Common myeloid progenitor, CD34-positive (primary cell): ENCODE measurements at regions not wholly inside any gene's neighbourhood (a gene's known extent, or its start where the extent isn't known, plus 50 kb on each side); places are given as distances from the start of the nearest gene placed in this dataset.

ENCODE experiments used
- CTCF ChIA-PET: fragments of 350-600 bp; sonication (Branson Sonifier 250); formaldehyde crosslinking; loops from one replicate; lab custom pipeline; 2021; ENCODE audit warnings: antibody characterized with exemption; lab: Charles Lee
- POLR2A ChIA-PET: fragments of 350-600 bp; sonication (Branson Sonifier 250); formaldehyde crosslinking; loops from one replicate; lab custom pipeline; 2021; ENCODE audit warnings: antibody characterized with exemption; lab: Charles Lee
- DNase-seq, 3 donors: peaks; one replicate each; pipeline versions ENCODE4 v3.0.0 to v3.0.0-alpha.2; 2013
- H3K27ac ChIP-seq, 2 experiments: 1 replicate in 1 of 2; 2 replicates in 1 of 2; pipeline ENCODE4 v1.7.0; 2013; ENCODE audit warnings: inconsistent platforms in 2 of 2, low read length in 2 of 2, mild to moderate bottlenecking in 2 of 2, low read depth in 1 of 2, moderate library complexity in 1 of 2; ENCODE audit not compliant: severe bottlenecking in 2 of 2, insufficient read depth in 1 of 2, poor library complexity in 1 of 2
- H3K27me3 ChIP-seq, 5 experiments: replicated peaks in 2 of 5; 1 replicate in 3 of 5; 2 replicates in 2 of 5; pipeline versions ENCODE4 v1.6.1 to v1.7.0; 2013; ENCODE audit warnings: low read length in 4 of 5, mild to moderate bottlenecking in 2 of 5, moderate library complexity in 2 of 5, inconsistent platforms in 1 of 5; ENCODE audit not compliant: insufficient read depth in 5 of 5, control insufficient read depth in 4 of 5
- H3K36me3 ChIP-seq, 4 experiments: 1 replicate in 2 of 4; 2 replicates in 2 of 4; pipeline versions ENCODE4 v1.6.1 to v1.7.0; 2013; ENCODE audit warnings: low read length in 3 of 4, control low read depth in 1 of 4, mild to moderate bottlenecking in 1 of 4; ENCODE audit not compliant: control insufficient read depth in 4 of 4, insufficient read depth in 4 of 4
- H3K4me1 ChIP-seq, 4 experiments: 1 replicate in 3 of 4; 2 replicates in 1 of 4; pipeline versions ENCODE4 v1.6.1 to v1.7.1; 2013; ENCODE audit warnings: low read length in 3 of 4, mild to moderate bottlenecking in 3 of 4, control low read depth in 1 of 4, inconsistent platforms in 1 of 4, moderate library complexity in 1 of 4; ENCODE audit not compliant: control insufficient read depth in 4 of 4, insufficient read depth in 4 of 4; ENCODE audit errors: control extremely low read depth in 1 of 4
- H3K4me3 ChIP-seq, 7 experiments: 1 replicate in 4 of 7; 2 replicates in 3 of 7; pipeline versions ENCODE4 v1.5.1 to v1.7.0; 2013; ENCODE audit warnings: mild to moderate bottlenecking in 7 of 7, low read length in 6 of 7, moderate library complexity in 6 of 7, inconsistent platforms in 2 of 7, low read depth in 2 of 7, control low read depth in 1 of 7; ENCODE audit not compliant: insufficient read depth in 4 of 7, control insufficient read depth in 1 of 7; ENCODE audit errors: extremely low read depth in 1 of 7
- H3K9me3 ChIP-seq, 5 experiments: 1 replicate in 4 of 5; 2 replicates in 1 of 5; pipeline versions ENCODE4 v1.6.1 to v1.7.1; 2013; ENCODE audit warnings: low read length in 4 of 5, mild to moderate bottlenecking in 2 of 5, inconsistent platforms in 1 of 5, low read depth in 1 of 5, moderate library complexity in 1 of 5; ENCODE audit not compliant: control insufficient read depth in 4 of 5, insufficient read depth in 2 of 5; ENCODE audit errors: control extremely low read depth in 1 of 5
- WGBS: methylation state at CpG from one replicate; pipeline ENCODE4 v1.1.5; 2013; ENCODE audit not compliant: insufficient coverage; 5-methylcytosine and 5-hydroxymethylcytosine counted together

DNA sequence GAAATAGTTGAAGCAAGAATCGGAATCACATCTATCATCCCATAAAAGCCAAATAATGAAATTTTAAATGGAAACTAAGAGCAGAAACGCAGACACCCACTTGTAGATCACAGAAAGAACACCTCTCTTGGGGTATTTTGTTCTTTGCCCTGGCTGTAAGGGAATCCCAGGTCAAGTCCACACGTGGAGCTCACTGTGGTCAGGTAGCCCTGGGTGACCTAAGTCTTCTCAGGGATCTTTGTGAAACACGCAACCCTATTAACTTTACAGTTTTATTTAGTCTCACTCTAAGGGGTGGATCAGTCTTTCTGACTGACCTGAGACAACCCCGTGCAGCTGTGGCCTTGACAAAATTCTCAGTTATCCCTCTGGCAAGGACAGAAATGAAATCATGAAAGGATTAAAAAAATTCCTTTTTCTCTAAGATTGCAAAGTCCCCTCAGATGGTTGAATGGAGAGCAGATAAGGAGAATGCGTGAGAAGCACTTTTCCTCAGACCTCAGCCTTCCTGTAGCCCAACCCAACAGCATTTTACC lies 111.6 kb downstream of the NREP start:
- WGBS, result 89% methylated on average over 3 of the region's 6 CpGs
- H3K4me3 ChIP-seq, result no peak overlapping the region

DNA sequence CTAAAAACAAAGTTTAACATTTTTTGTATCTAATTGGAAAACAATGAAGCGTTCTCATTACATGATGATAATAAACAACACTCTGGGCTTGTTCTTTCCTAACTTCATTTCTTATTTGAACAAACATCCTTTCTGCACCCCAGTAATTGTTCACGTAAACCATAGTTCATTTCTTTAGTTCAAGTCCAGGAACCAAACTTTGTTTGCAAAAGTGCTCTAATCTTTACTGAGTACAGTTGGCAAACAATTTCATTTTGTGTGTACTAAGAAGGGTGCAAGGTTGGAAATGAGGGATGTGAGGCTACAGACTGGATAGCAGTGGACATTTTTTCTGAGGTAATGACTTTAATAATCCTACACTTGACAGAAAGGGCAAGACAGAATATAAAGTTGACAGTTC lies 113.5 kb downstream of the NREP start:
- Histone ChIP-seq H3K4me3 (no peak overlapping the region), H3K9me3 (peaks cover 0 to 13% (median 10%) of the 10 kb centered on the region in 5 experiments), H3K27me3 (no peaks in the 10 kb centered on the region), H3K27ac (no peak overlapping the region), H3K4me1 (no peaks in the 10 kb centered on the region), H3K36me3 (no peaks in the 10 kb centered on the region)
- no peak for DNase-seq
- CTCF ChIA-PET, result no interaction called here
- 100% methylated on average over 1 of the region's 2 CpGs for WGBS
- POLR2A ChIA-PET, result no interaction called here

More for the DNA sequence above, 111.6 kb downstream of the NREP start:
- no peaks in the 10 kb centered on the region for H3K4me1 ChIP-seq
- H3K36me3 ChIP-seq, result no peaks in the 10 kb centered on the region
- no peak for DNase-seq
- POLR2A ChIA-PET, result no interaction called here
- no peaks in the 10 kb centered on the region for H3K27me3 ChIP-seq
- H3K9me3 ChIP-seq, result peaks cover 0 to 2% (median 0%) of the 10 kb centered on the region in 5 experiments
- CTCF ChIA-PET, result no interaction called here
- H3K27ac ChIP-seq, result no peak overlapping the region

DNA sequence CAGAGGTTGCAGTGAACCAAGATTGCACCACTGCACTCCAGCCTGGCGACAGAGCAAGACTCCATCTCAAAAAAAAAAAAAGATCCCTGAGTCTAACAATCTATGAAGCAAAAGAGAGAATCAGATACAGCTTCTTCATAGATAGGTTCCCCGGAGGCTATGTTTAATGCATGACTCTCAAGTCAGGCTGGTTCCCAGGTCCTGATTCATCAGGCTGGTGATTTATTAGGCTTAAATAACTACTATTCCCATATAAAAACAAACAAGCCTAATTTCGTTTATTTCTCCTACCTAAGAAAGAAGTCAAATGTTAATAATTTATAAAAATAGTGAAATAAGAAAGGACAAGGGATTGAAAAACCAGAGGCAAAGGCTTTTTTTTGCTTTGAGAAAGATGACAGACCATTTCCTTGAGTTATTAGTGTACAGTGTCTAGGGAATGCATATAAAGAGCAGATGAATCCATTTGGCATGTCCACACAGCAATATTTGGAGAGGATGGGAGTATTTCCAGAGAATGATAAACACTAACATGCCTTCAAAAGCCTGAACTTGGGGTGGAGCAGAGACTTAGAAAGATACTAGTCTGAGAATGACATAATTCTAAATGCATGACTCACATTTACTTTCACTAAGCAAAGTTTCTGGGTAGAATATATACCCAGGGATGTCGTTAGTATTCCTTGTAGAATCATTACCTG lies 115.3 kb downstream of the NREP start:
- no CpG with 5 or more reads among the region's 4 CpGs for WGBS
- Histone ChIP-seq H3K4me1 (no peaks in the 10 kb centered on the region), H3K36me3 (no peaks in the 10 kb centered on the region), H3K4me3 (no peak overlapping the region), H3K9me3 (peaks cover 0 to 18% (median 13%) of the 10 kb centered on the region in 5 experiments), H3K27me3 (no peaks in the 10 kb centered on the region), H3K27ac (no peak overlapping the region)
- no peak for DNase-seq
- CTCF ChIA-PET, result no interaction called here
- POLR2A ChIA-PET, result no interaction called here

DNA sequence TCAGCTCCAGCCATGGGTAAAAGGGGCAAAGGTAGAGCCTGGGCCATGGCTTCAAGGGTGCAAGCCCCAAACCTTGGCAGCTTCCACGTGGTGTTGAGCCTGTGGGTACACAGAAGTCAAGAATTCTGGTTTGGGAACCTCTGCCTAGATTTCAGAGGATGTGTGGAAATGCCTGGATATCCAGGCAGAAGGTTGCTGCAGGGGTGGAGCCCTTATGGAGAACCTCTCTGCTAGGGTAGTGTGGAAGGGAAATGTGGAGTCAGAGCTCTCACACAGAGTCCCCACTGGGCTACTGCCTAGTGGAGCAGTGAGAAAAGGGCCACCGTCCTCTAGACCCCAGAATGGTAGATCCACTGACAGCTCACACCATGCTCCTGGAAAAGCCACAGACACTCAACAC lies 117.1 kb downstream of the NREP start:
- ChIA-PET POLR2A (no interaction called here), CTCF (no interaction called here)
- Histone ChIP-seq H3K9me3 (peaks cover 2 to 18% (median 13%) of the 10 kb centered on the region in 5 experiments), H3K4me3 (no peak overlapping the region), H3K36me3 (no peaks in the 10 kb centered on the region), H3K4me1 (no peaks in the 10 kb centered on the region), H3K27ac (no peak overlapping the region), H3K27me3 (no peaks in the 10 kb centered on the region)
- no peak for DNase-seq
- 71% methylated on average over 1 of the region's 2 CpGs for WGBS

DNA sequence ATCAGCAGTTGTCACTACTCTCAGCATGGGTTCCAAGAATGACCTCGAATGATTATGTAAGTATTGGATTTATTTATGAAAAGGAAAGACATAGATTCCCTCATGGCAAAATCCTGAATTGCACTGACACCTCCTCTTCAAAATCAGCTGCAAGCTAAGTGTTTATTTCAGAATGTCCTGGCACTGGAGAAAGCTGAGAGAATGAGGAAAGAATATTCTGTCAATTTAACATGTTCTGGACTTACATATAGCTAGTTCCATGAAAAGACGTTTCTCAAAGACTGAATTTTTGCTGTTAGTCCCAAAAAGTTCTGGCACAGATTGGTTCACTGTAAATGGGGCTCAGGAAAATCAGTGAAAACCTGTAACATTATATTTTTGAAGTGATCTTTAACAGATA lies 120.3 kb downstream of the NREP start:
- Histone ChIP-seq H3K27ac (no peak overlapping the region), H3K27me3 (no peaks in the 10 kb centered on the region), H3K9me3 (peaks cover 2 to 18% (median 13%) of the 10 kb centered on the region in 5 experiments), H3K4me3 (no peak overlapping the region), H3K36me3 (no peaks in the 10 kb centered on the region), H3K4me1 (no peaks in the 10 kb centered on the region)
- 71% methylated on average over 1 of the region's 2 CpGs for whole genome bisulfite sequencing
- ChIA-PET CTCF (no interaction called here), POLR2A (no interaction called here)
- DNase-seq, result no peak

DNA sequence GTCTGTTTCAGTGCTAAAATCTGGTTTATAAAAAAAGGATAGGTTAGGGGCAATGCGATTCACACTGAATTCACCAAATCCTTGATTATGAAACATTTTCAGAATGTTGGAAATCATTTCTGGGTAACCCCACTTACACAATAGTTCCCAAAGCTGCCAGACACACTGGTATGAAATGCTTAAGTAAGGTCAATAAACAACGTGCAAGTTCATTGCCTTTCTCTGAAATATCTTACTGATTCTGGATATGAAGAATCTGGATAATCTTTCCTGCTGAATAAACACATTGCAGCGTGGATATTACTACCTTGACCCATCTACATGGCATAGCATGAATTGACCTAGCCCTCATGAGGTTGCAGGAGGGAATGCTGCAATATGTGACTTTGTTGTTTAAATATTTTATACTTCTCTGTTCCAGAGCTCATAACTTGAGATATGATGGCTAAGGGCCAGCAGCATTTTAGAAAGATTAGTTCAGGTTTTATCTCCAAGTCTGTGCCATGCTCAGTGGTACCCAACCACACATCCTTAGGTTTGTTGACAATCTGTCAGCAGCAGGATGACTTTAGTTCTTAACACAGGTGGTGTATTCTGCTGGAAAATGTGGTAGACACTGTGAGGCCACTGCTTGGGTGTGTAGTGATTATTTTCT lies 121.0 kb downstream of the NREP start:
- H3K4me3 ChIP-seq, result no peak overlapping the region
- POLR2A ChIA-PET, result no interaction called here
- H3K9me3 ChIP-seq, result peaks cover 2 to 18% (median 13%) of the 10 kb centered on the region in 5 experiments
- H3K27ac ChIP-seq, result no peak overlapping the region
- H3K36me3 ChIP-seq, result no peaks in the 10 kb centered on the region
- CTCF ChIA-PET, result interaction anchor here (0.6 kb wide), 1 partner anchor 23 kb away, joined by 3 read pairs; no protein-coding TSS in a partner anchor
- DNase-seq, result no peak
- no peaks in the 10 kb centered on the region for H3K27me3 ChIP-seq
- H3K4me1 ChIP-seq, result no peaks in the 10 kb centered on the region
- 100% methylated on average over 2 of the region's 3 CpGs for WGBS
